ENCODE measurements at regions not wholly inside any gene's neighbourhood (a gene's known extent, or its start where the extent isn't known, plus 50 kb on each side); places are given as distances from the start of the nearest gene placed in this dataset.
"Not testable (repeated sequence)": the region's sequence is repeated elsewhere in the genome, so short reads cannot be mapped to it uniquely, and the experiment has no call there.

DNA sequence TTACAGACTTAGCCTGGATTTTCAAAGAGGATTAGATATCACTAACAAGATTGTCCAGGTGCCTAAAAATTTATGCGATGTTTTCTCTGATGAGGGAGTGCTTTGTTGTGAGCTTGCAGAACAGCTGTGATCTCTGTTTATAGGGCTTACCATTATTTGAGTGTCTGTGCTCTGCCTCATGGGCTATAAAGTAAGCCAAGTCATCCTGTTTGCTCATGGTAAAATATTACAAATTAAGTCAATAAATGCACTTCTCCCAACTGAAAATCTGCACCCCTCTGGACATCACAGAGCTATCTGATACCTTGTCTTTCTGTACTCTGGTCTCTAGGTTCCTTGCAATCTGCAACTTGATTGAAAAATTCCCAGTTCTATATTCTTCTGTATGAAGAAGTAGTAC lies 293.4 kb upstream of the ACTBL2 start:
- no peak for DNase-seq

DNA sequence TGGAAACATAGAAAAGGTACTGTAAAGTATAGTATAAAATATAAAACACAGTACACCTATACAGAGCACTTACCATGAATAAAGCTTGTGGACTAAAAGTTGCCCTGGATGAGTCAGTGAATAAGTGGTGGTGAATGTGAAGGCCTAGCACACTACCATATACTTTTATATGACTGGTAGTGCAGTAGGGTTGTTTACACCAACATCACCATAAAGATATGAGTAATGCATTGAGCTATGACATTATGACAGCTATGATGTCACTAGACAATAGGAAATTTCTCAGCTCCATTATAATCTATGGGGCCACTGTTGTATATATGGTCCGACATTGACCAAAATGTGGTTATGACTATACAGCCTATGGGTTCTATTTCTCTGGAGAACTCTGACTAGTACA lies 291.8 kb upstream of the ACTBL2 start:
- DNase-seq = no peak

DNA sequence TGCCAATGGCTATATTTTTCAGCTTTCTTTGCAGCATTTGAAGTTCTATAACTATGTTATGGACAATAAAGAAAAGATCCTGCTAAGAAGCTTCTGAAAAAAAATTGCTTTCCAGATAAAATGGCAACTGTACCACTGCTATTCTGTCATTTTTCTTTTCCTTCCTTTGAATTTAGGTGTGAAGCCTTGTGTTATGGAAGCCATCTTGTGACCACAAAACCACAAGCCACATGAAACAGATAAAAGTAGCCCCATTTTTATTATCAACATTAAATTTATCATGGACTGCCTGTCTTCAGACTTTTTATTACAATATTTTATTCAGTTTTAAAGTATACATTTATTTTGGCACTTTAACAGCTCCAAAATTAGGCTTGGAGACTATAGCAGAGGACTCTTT lies 289.9 kb upstream of the ACTBL2 start:
- DNase-seq = no peak

GRCh38 chr5:57770039-57770438 lies 287.4 kb upstream of the ACTBL2 start:
- no peak for DNase-seq

- no peak for DNase-seq
Measured at GRCh38 chr5:57768745-57769144, 286.1 kb upstream of the ACTBL2 start.

DNA sequence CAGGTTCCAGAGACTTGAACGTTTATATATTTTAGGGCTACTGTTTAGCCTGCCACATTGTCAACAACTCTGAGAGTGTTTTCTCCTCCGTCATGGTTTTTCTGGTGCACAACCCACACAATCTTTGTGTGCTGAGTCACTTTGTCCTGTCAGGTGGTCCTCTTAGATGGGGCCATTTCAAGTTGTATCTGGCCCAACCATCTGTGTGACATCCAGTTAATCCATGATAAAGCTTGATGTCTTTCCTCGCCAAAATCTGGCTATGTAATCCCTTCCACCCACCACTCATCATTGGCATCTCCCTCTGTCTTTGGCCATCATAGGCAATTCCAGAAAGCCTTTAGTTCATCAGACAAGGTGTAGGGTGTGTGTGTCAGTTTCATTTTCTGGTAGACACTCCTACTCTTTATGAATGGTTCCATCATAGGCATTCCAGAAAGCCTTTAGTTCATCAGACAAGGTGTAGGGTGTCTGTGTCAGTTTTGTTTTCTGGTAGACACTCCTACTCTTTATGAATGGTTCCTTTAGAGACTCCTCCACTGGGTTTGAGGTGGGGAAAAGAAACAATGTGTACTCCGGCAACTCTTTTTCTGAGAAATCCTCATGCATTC lies 282.0 kb upstream of the ACTBL2 start:
- DNase-seq = no peak

GRCh38 chr5:57761513-57761912 lies 278.9 kb upstream of the ACTBL2 start:
- no peak for DNase-seq

GRCh38 chr5:57754616-57755015 lies 272.0 kb upstream of the ACTBL2 start:
- no peak for DNase-seq

- no peak for DNase-seq
Measured at GRCh38 chr5:57753446-57753845, 270.8 kb upstream of the ACTBL2 start.

GRCh38 chr5:57751710-57752109 lies 269.1 kb upstream of the ACTBL2 start:
- DNase-seq = no peak

DNA sequence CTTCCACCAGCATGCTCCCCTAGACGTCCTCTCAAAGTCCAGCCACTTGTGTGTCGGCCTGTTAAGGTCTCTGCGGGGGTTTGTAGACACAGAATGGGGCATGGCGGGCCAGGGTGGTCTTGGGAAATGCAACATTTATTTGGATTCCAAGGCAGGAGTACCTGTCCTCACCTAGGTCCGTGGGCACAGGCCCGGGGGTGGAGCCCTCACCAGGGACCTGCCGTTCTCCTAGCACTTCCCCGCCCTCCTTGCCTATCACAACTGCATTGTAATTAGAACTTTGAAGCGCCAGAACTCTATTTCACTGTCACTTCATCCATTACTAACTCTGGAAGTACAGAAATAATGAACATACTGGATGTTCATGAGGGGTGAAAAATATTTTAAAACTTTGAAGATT lies 268.3 kb upstream of the ACTBL2 start:
- no peak for DNase-seq

- DNase-seq = no peak
Measured at GRCh38 chr5:57750282-57750681, 267.7 kb upstream of the ACTBL2 start.

DNA sequence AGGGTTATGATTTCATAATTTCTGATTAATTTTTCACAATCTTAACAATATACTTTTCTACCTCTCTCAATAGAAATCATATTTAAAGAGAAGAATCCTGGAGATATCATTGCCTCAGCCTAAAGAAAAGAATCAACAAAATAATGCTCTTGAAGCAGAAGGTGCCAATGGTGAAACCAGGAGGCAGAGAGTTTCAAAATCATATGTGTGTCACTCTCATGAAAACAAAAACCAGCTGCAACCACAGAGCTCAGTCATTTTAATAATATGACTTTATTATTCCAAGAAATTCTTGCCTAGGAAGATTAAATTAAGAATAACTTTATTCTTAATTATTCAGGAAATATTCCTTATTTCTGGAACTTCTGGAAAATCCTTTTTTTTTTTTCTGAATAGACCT lies 266.8 kb upstream of the ACTBL2 start:
- DNase-seq = no peak

GRCh38 chr5:57745700-57746651 lies 263.4 kb upstream of the ACTBL2 start:
- DNase-seq = no peak

- no peak for DNase-seq
Measured at GRCh38 chr5:57745029-57745428, 262.4 kb upstream of the ACTBL2 start.

- no peak for DNase-seq
Measured at GRCh38 chr5:57741336-57741735, 258.7 kb upstream of the ACTBL2 start.

GRCh38 chr5:57738787-57739186 lies 256.2 kb upstream of the ACTBL2 start:
- no peak for DNase-seq

DNA sequence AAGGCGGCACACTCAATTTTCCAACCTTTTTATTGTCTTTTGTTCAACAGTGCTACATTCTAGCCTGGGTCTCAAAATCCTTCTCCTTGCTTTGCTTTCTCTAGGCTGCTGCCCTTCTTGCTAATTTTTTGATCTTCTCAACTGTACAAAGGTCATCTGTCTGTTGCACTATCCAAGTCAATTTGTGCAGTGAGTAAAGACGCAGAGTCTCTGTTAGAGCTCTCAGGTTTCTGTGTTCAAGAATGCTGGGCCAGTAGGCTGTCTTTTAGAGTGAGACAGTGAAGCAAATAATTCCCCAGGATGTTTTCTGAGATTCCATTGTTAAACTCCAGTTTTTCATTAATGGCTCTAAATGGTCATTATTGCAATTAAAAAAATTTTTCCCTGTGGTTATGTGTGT lies 255.7 kb upstream of the ACTBL2 start:
- no peak for DNase-seq

GRCh38 chr5:57736716-57737115 lies 254.1 kb upstream of the ACTBL2 start:
- DNase-seq = no peak

DNA sequence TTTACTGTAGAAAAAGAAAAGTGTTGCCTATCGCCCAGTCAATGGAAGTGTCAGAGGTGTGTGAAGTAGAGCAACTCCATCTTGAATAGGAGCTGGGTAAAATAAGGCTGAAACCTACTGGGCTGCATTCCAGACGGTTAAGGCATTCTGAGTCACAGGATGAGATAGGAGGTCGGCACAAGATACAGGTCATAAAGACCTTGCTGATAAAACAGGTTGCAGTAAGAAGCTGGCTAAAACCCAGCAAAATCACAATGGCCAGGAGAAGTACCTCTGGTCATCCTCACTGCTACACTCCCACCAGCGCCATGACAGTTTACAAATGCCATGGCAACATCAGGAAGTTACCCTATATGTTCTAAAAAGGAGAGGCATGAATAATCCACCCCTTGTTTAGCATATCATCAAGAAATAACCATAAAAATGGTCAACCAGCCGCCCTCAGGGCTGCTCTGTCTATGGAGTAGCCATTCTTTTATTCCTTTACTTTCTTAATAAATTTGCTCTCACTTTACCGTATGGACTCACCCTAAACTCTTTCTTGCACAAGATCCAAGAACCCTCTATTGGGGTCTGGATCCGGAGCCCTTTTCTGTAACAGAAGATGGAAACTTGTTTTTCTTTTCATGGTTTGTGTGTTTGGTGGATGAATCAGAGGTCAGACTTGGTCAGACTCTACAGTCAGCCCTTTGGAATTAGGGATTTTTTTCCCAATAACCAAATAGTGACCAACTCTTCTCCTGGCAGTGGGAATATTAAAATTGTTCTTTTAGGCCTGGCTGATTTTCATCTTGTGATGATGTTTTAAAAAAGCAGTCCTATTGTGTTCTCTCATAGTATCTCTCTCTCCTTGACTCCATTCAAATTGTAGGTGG lies 252.9 kb upstream of the ACTBL2 start:
- not testable (repeated sequence) for DNase-seq

DNA sequence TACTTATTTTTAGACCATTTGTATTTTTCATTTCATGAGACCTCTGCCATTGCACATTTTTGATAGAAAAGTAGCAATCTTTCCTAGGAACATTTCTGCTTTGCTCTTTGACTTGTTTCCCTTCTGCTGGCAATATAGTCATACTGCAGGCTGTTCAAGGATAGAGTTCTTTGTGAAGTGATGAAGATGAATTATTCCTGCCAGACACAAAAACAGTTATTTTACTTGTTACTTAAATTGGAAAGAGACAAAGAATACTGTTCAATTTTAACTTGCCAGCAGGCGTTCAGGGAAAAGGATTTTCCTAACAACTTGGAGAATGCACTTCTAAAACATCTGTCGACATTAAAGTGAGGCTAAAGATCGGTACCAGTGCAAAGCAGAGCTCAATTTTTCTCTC lies 251.7 kb upstream of the ACTBL2 start:
- DNase-seq = no peak

DNA sequence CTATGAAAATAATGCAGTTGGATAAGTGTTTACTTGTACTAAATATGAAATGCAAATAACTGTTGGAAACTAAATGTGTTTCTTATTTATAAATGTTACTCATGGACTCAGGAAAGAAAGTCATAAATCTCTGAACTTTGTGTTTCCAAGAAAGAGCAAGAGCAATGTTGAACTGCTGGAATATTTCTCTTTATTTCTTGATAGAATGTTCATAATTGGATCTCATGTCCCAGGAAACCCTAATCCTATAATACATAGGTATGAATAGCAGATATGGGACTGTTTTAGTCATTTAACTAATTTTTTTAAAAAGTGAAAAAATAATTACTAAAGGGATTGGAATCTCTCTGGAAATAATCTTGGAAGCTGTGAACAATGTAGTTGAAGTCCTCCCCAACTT lies 245.0 kb upstream of the ACTBL2 start:
- DNase-seq = no peak
